Activated CD4-positive, CD25-positive, alpha-beta regulatory T cell (primary cell): ENCODE measurements at regions not wholly inside any gene's neighbourhood (a gene's known extent, or its start where the extent isn't known, plus 50 kb on each side); places are given as distances from the start of the nearest gene placed in this dataset.

Experiments used
- DNase-seq, 4 experiments: peaks; one replicate each; lab custom pipeline; 2025; lab: John Stamatoyannopoulos, UW

- no peak for DNase-seq
Measured at GRCh38 chr2:234306426-234307173, 190.3 kb downstream of the ARL4C start.

- no peak for DNase-seq
Measured at GRCh38 chr2:234305846-234306245, 191.0 kb downstream of the ARL4C start.

DNA sequence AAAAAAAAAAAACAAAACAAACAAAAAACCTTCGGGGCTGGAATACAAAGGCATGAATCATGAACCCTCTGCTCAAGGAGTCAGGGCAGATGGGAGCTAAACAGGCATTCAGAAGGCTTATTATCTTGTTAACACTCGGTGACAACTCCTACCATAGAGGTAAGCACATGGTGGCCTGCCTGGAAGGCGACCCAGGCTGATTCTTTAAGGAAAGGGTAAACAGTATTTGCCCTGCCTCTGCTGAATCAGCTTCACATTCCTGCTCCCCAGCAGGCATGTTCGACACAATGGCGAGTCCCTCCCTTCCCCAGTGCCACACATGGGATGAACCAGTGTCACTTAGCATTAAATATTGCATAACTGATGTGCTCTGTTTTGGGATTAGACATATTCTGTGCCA, 191.9 kb downstream of the ARL4C start:
- DNase-seq = no peak

GRCh38 chr2:234302664-234302991, 194.3 kb downstream of the ARL4C start:
- DNase-seq = no peak

DNA sequence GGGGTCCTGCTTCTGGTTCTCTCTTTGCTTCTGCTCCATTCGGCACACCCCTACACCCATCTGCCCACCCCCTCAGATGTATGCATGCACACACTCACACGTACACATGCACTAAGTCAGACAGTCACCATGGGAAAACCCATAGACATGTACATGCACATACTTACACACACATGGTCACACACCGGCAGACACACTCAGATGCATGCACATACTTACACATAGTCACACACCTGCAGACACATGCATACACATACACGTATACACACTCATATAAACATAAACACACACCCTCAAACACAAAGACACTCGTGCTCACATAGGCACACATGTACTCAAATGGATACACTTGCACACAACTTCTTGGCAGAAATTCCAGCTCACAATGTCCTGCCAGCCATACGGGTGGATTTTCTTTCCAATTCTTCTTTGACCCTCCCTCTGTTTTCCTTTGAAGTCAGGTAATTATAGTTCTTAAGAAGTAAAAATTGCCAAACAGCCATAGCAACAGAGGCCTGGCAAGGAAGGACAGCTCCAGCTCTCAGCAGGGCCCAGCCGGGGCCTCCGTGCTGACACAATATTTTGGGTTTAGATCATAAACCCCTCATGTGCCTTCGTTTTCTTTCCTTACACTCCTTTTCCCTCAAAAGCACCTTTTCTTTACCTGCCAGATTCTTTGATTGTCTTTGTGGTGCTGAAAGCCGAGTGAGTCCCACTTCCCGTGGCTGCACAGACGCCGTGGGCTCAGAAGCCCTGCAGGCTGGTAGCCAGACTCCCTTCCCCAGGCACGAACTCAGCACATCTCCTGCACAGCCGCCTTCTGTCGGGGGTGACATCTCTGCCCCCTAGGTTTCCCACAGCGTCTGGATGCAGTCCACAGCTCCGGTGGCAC, 195.7 kb downstream of the ARL4C start:
- DNase-seq = no peak

DNA sequence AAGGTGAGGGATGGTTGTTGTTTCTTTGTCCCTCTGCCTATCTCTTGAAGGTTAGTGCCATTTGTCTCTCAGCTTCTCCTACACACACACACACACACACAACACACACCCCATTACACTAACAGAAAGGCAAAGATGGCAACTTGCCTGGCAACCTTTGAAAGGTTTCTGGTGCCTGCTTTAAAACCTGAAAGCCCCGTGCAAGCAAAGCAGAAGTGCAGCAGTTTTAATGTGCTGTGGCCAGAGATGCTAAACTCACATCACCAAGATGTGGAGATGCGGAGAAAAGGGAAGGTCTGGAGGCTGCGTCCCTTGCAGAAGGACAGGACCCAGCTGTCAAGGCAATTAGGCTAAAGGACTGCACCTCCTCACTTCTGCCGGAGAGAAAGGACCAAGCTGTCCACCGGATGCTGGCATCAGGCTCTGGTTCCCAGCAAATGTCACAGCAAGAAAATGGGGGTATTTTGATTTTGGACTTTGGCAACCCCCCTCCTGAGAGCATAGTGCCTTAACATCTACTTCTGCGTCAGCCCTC, 196.4 kb downstream of the ARL4C start:
- DNase-seq = no peak

GRCh38 chr2:234298918-234299317, 198.0 kb downstream of the ARL4C start:
- no peak for DNase-seq

GRCh38 chr2:234296991-234297390, 199.9 kb downstream of the ARL4C start:
- no peak for DNase-seq

DNA sequence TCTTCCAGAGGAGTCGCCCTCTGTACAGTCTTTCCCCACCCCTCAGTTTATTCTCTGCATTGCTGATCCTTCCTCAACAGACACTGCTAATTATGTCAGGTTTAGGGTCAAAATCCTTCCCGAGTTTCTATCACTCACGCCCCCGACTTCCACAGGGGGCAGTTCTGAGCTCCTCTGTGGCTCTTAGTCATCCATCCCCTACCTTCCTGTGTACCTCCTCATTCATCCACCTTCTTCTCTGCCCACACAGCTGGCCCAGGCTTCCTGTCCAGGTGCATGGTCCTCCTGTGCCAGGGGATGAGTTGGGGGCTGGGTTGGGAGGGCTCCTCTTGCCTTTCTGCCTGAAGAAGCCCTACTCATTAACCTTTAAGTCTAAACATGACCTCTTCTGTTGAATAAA, 202.9 kb downstream of the ARL4C start:
- DNase-seq = no peak

- no peak for DNase-seq
Measured at GRCh38 chr2:234292962-234293243, 204.0 kb downstream of the ARL4C start.

DNA sequence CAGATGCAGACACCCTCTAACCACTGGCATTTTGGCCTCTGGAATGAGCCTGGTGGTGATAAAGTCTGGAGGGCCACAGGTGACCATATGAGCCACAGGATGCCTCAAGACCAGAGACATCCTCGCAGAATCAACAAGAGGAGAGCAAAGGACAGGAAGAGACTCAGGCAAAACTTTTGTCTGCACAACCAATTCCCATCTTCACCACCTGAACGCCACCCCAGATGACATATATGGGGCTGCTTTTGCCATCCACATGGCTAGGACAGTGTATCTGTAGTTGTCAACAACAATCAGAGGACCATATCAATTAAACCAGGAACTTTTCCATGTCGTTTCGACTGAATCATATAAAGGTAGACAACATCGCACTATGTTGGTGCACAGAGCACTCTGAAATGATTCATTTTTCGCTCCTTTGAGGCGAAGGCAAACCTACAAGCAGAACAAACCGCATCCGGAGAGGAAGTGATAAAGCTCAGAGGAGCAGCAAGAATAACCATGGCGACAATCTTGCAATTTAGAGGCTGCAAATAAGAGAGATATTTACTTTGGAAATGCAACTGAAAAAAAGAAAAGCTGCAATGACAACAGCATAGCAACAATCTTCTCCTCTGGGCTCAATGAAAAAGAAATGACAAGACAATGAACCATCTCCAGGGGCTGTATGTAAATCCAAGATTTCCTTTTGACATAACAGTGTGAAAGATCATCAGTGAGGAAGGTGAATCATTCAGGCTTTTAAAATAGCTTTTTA, 204.5 kb downstream of the ARL4C start:
- peak; percentile 20 to 46 (median 30) for DNase-seq

DNA sequence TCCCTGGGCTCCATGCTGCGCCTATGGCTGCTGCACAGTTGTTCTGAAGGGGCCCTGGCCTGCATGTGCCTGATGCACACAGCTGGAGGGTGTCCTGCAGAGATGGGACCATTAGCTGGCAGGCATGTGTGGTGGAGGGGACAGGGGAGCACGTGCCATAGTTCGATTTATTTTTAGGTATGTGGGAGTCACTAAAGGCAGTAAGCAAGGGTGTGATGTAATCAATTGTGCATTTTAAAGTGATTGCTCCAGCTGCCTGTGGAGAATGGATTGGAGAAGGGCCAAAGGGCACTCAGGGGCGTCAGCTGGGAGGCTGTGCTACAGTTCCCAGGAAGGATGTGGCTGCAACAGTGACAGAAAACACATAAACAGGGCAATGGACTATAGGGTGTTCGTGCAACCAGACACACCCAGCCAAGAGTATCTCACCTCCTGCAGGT, 205.1 kb downstream of the ARL4C start:
- DNase-seq = no peak

DNA sequence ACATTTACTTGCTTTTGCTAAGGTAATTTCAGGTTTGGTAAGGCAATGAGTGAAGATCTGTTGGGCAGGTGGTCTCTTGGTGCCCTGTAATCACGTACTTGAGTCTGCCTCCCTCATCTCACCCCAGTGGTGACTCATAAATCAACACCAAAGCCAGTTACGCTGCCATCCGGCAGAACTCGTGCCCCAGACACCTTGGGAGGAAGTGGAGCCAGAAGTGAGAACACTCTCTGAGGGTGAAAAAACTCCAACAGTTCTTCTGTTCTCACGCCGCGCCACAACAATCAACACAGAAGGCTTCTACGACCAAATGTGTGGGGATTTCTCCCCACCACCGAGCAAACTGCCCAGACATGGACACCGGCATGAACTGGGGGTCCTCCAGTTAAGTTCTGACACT, 206.2 kb downstream of the ARL4C start:
- DNase-seq = peak; percentile 44 to 65 (median 54)

DNA sequence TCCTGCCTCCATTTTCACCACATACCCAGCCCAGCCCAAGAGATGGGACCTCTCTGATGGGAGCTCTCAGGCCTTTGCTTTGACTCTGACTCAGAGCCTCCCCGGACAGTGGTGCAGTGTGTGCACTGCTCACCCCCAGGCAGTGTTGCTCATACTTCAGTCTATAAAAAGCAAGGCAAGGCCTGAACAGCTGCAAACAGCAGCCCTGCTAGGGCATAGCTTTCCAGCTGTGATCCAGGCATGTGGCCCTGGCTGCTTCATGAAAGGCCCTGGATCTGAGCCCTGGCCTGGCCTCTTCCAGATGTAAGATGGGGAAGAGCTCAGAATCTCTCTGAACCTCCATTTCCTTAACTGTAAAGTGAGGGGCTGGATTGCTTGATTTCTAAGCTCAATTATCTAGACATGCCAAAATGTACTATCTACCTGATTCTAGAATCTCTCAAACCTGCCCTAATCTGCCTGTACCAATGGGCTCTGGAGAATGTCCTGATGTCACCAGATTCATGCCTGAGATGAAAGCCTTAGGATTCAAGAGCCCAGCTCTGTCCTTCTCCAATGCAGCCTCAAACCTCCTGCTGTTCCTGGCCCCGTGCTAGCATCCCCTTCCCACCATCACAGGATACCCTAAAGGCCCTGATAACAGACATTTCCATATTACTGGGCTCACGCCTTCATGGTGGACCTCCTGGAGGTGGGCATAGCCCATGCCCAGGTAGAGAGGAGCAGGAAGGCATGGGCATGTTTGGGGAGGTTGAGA, 206.9 kb downstream of the ARL4C start:
- no peak for DNase-seq

DNA sequence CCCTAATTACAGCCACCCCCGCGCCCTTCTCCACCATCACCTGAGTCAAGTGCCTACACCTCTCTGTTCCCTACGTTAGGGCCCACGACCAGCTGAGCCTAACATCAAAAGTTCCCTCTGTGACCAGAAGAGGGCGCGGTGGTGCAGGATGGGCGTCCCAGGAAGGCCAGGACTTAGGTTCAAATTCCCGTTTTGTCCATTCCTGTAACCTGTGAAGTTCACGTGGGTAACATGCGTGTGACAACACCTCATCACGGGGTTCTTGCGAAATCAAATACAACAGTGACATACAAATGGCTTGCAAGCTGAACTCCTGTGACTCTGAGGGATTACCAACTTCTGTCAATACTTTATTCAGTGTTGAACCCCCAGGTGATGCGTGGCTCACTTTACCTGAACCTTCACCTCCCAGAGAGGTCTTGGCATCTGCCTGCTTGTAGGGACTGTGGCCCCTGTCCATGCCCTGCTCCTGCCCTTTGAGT, 207.9 kb downstream of the ARL4C start:
- peak; percentile 27 to 54 (median 44) for DNase-seq

DNA sequence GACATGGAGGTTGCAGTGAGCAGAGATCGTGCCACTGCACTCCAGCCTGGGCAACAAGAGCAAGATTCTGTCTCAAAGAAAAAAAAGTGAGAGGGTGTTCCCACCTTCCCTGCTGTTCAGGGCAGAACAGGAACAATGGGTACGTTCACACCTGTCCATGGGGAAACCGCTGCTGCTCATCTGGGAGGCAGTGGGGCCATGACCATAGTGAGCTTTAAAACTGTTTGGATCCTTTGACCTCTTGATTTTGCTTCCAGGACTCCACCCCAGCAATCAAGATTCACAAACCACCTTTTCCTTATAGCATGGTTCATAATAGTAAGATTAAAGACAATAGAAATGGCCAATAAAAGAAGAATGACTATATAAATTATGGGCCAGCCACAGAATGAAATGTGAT, 209.2 kb downstream of the ARL4C start:
- DNase-seq = no peak

DNA sequence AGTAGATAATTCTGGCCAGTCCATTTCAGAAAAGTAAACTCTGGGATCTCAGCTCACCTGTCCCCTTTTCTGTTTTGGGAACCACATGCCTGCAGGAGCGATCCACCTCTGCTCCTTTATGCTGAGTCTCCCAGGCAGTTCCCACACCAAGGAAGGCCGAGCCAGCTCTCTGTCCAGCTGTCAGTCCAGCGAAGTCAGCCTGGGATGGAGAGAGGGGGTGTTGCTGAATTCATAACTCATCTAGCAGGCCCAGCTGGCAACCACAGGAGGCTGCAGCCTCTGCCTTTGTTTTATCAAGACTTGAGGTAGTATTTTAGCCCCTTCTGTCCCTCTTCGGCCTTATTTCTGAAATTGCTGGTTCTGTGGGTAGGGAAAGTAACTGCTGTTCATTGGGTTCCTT, 209.9 kb downstream of the ARL4C start:
- no peak for DNase-seq

- DNase-seq = no peak
Measured at GRCh38 chr2:234286118-234286598, 210.7 kb downstream of the ARL4C start.

GRCh38 chr2:234285541-234285940, 211.3 kb downstream of the ARL4C start:
- DNase-seq = no peak

GRCh38 chr2:234279637-234280036, 217.2 kb downstream of the ARL4C start:
- no peak for DNase-seq

DNA sequence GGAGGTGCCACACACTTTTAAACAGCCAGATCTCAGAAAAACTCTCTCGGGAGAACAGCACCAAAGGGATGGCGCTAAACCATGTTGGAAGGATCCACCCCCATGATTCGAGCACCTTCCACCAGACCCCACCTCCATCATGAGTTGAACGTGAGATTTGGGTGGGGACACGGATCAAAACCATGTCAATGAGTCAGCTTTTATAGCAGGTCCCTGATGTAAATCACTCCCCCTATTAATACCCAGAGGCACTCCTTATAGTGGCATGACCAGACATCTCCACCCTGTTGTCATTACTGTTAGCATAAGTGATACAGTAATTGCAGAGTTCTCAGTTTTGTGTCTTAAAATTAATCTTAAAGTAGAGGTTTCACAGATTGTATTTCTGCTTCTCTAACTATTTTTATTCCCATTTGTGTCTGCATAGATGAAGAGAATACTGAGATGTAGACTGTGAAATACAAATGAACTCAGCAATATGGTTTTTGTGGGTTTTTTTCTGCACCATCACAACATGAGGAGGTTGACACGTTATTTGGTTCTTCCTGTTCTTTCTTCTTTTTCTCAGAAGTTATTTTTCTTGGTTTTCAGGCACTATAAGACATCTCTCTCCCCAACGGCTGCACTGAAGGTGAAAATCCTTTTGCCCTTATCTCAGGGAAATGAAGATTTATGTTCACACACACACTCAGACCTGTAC, 218.2 kb downstream of the ARL4C start:
- DNase-seq = no peak
